CD4-positive, alpha-beta memory T cell (primary cell): ENCODE measurements at regions not wholly inside any gene's neighbourhood (a gene's known extent, or its start where the extent isn't known, plus 50 kb on each side); places are given as distances from the start of the nearest gene placed in this dataset.

Source experiments
- CTCF ChIA-PET: fragments of 350-600 bp; sonication (Branson Sonifier 250); formaldehyde crosslinking; loops from one replicate; lab custom pipeline; 2021; ENCODE audit warnings: inconsistent platforms; ENCODE audit not compliant: partially characterized antibody; lab: Charles Lee
- POLR2A ChIA-PET: fragments of 350-600 bp; sonication (Branson Sonifier 250); formaldehyde crosslinking; loops from one replicate; lab custom pipeline; 2021; ENCODE audit not compliant: partially characterized antibody; lab: Charles Lee
- DNase-seq, 5 donors: peaks; one replicate each; pipeline versions ENCODE4 v3.0.0 to v3.0.0-alpha.2; 2020 to 2022; ENCODE audit warnings: mixed read lengths in 1 of 5
- H3K27ac ChIP-seq: one replicate; pipeline ENCODE4 v1.7.0; 2013; ENCODE audit warnings: low read depth, low read length
- H3K27me3 ChIP-seq: 2 replicates; pipeline ENCODE4 v1.7.0; 2013; ENCODE audit warnings: mild to moderate bottlenecking, low read length, moderate library complexity; ENCODE audit not compliant: insufficient read depth
- H3K36me3 ChIP-seq: 2 replicates; pipeline ENCODE4 v1.7.0; 2013; ENCODE audit warnings: mild to moderate bottlenecking, low read length, moderate library complexity; ENCODE audit not compliant: insufficient read depth
- H3K4me1 ChIP-seq: 2 replicates; pipeline ENCODE4 v1.7.0; 2013; ENCODE audit warnings: mild to moderate bottlenecking, low read length, moderate library complexity; ENCODE audit not compliant: insufficient read depth
- H3K4me3 ChIP-seq, 2 donors: one replicate each; pipeline ENCODE4 v1.7.0; 2013; ENCODE audit warnings: low read length in 2 of 2, mild to moderate bottlenecking in 1 of 2
- H3K9me3 ChIP-seq, 2 donors: one replicate each; pipeline ENCODE4 v1.7.0; 2013; ENCODE audit warnings: low read length in 2 of 2, control low read depth in 1 of 2; ENCODE audit not compliant: control insufficient read depth in 1 of 2
- H3K27ac Mint-ChIP-seq, 7 donors: one replicate each; pipeline ENCODE4 v1.8.0; 2020 to 2021; ENCODE audit warnings: mixed read lengths in 7 of 7, mild to moderate bottlenecking in 6 of 7, inconsistent platforms in 3 of 7, moderate library complexity in 3 of 7
- H3K27me3 Mint-ChIP-seq, 2 donors: one replicate each; pipeline ENCODE4 v1.8.0; 2020 to 2021; ENCODE audit warnings: mixed read lengths in 2 of 2
- H3K36me3 Mint-ChIP-seq, 2 donors: one replicate each; pipeline ENCODE4 v1.8.0; 2020 to 2021; ENCODE audit warnings: mixed read lengths in 2 of 2, inconsistent platforms in 1 of 2, mild to moderate bottlenecking in 1 of 2
- H3K4me1 Mint-ChIP-seq, 4 donors: one replicate each; pipeline ENCODE4 v1.8.0; 2020 to 2021; ENCODE audit warnings: mixed read lengths in 4 of 4, mild to moderate bottlenecking in 1 of 4
- H3K4me3 Mint-ChIP-seq, 8 donors: one replicate each; pipeline ENCODE4 v1.8.0; 2020 to 2021; ENCODE audit warnings: mixed read lengths in 8 of 8, mild to moderate bottlenecking in 7 of 8, moderate library complexity in 6 of 8, inconsistent platforms in 3 of 8
- H3K9me3 Mint-ChIP-seq, 8 donors: one replicate each; pipeline ENCODE4 v1.8.0; 2020 to 2021; ENCODE audit warnings: mixed read lengths in 8 of 8, mild to moderate bottlenecking in 5 of 8, inconsistent platforms in 3 of 8, moderate library complexity in 1 of 8
- intact Hi-C: fragments of 100-400 bp; cut with micrococcal nuclease; formaldehyde crosslinking; loops from one replicate; pipeline ENCODE4 v1.15.1; 2023

GRCh38 chr11:130546901-130547694, 98.7 kb downstream of the ADAMTS15 start:
- no peak for DNase-seq
- Histone ChIP-seq H3K4me3 (no peak overlapping the region), H3K9me3 (no peaks in the 10 kb centered on the region), H3K27me3 (no peaks in the 10 kb centered on the region), H3K36me3 (no peaks in the 10 kb centered on the region), H3K27ac (no peak overlapping the region), H3K4me1 (no peaks in the 10 kb centered on the region)
- POLR2A ChIA-PET = no interaction called here
- peaks cover 0 to 5% (median 0%) of the 10 kb centered on the region in 8 donors for H3K9me3 Mint-ChIP-seq
- H3K4me1 Mint-ChIP-seq = no peaks in the 10 kb centered on the region
- H3K27ac Mint-ChIP-seq = no peak overlapping the region
- CTCF ChIA-PET = no interaction called here
- intact Hi-C loops = no loop called here
- H3K36me3 Mint-ChIP-seq = no peaks in the 10 kb centered on the region
- peaks cover 4 to 21% of the 10 kb centered on the region in 2 donors for H3K27me3 Mint-ChIP-seq
- no peak overlapping the region for H3K4me3 Mint-ChIP-seq

- no peak overlapping the region for H3K4me3 ChIP-seq
- no peak overlapping the region for H3K27ac Mint-ChIP-seq
- H3K4me1 Mint-ChIP-seq = no peaks in the 10 kb centered on the region
- intact Hi-C loops = no loop called here
- peaks cover 0 to 5% (median 0%) of the 10 kb centered on the region in 8 donors for H3K9me3 Mint-ChIP-seq
- no peak overlapping the region for H3K4me3 Mint-ChIP-seq
- no peak overlapping the region for H3K27ac ChIP-seq
- H3K36me3 Mint-ChIP-seq = no peaks in the 10 kb centered on the region
- POLR2A ChIA-PET = no interaction called here
- no peak for DNase-seq
- no peaks in the 10 kb centered on the region for H3K36me3 ChIP-seq
- peaks cover 1 to 17% of the 10 kb centered on the region in 2 donors for H3K27me3 Mint-ChIP-seq
- no peaks in the 10 kb centered on the region for H3K4me1 ChIP-seq
- CTCF ChIA-PET = no interaction called here
- H3K9me3 ChIP-seq = no peaks in the 10 kb centered on the region
- H3K27me3 ChIP-seq = no peaks in the 10 kb centered on the region
Observed at GRCh38 chr11:130547761-130548490, 99.5 kb downstream of the ADAMTS15 start.

GRCh38 chr11:130548491-130548833, 100.0 kb downstream of the ADAMTS15 start:
- Histone ChIP-seq H3K27me3 (no peaks in the 10 kb centered on the region), H3K9me3 (no peaks in the 10 kb centered on the region), H3K27ac (no peak overlapping the region), H3K4me3 (no peak overlapping the region), H3K4me1 (no peaks in the 10 kb centered on the region), H3K36me3 (no peaks in the 10 kb centered on the region)
- intact Hi-C loops = no loop called here
- Mint-ChIP-seq H3K36me3 (no peaks in the 10 kb centered on the region), H3K4me3 (no peak overlapping the region), H3K9me3 (peaks cover 0 to 5% (median 0%) of the 10 kb centered on the region in 8 donors), H3K27ac (no peak overlapping the region), H3K4me1 (no peaks in the 10 kb centered on the region), H3K27me3 (peaks cover 1 to 17% of the 10 kb centered on the region in 2 donors)
- DNase-seq = no peak
- ChIA-PET CTCF (no interaction called here), POLR2A (no interaction called here)

DNA sequence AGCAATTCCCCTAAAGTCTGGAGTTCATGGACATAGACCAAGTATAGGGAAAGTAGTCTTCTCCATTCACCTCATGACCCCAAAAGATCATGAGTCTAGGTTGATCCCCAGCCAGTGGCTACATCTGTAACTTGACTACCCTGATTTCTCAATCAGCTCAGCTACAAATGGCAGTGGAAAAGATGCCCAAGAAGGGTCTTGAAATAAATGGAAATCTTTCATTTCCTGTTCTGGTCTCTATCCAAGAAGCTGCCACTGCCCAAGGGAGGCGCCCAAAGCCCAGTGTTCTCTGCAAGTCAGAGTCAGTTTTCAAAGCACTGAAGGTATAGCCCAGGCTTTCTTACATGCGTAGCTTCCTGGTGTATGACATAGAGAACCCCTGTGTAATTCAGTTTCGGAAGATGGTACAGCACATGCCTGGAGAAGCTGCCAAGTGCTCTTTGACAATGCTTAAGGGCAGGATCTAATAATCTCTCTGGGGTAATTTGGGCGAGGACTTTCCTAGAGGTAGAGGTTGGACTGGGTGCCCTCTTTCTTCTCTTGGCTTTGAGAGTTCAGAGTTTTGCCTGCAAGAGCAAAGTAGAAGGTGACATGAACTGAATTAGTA, 101.1 kb downstream of the ADAMTS15 start:
- ChIA-PET CTCF (no interaction called here), POLR2A (no interaction called here)
- no peak overlapping the region for H3K4me3 ChIP-seq
- no peaks in the 10 kb centered on the region for H3K9me3 ChIP-seq
- no peak overlapping the region for H3K27ac Mint-ChIP-seq
- H3K36me3 ChIP-seq = no peaks in the 10 kb centered on the region
- H3K36me3 Mint-ChIP-seq = no peaks in the 10 kb centered on the region
- no peak for DNase-seq
- peaks cover 0 to 3% (median 0%) of the 10 kb centered on the region in 8 donors for H3K9me3 Mint-ChIP-seq
- H3K4me1 Mint-ChIP-seq = no peaks in the 10 kb centered on the region
- H3K27me3 Mint-ChIP-seq = peaks cover 1 to 19% of the 10 kb centered on the region in 2 donors
- no peak overlapping the region for H3K27ac ChIP-seq
- H3K4me3 Mint-ChIP-seq = no peak overlapping the region
- H3K27me3 ChIP-seq = no peaks in the 10 kb centered on the region
- intact Hi-C loops = no loop called here
- no peaks in the 10 kb centered on the region for H3K4me1 ChIP-seq

- no peaks in the 10 kb centered on the region for H3K27me3 ChIP-seq
- no peak overlapping the region for H3K27ac ChIP-seq
- no peaks in the 10 kb centered on the region for H3K4me1 ChIP-seq
- Mint-ChIP-seq H3K4me1 (no peaks in the 10 kb centered on the region), H3K4me3 (no peak overlapping the region), H3K27me3 (peaks cover 2 to 20% of the 10 kb centered on the region in 2 donors), H3K36me3 (no peaks in the 10 kb centered on the region), H3K9me3 (peaks cover 0 to 3% (median 0%) of the 10 kb centered on the region in 8 donors), H3K27ac (no peak overlapping the region)
- no peak overlapping the region for H3K4me3 ChIP-seq
- intact Hi-C loops = no loop called here
- no peaks in the 10 kb centered on the region for H3K36me3 ChIP-seq
- no peak for DNase-seq
- POLR2A ChIA-PET = no interaction called here
- no peaks in the 10 kb centered on the region for H3K9me3 ChIP-seq
- CTCF ChIA-PET = no interaction called here
Observed at GRCh38 chr11:130550150-130550549, 101.7 kb downstream of the ADAMTS15 start.

GRCh38 chr11:130550984-130551383, 102.5 kb downstream of the ADAMTS15 start:
- ChIA-PET CTCF (no interaction called here), POLR2A (no interaction called here)
- no peak overlapping the region for H3K4me3 ChIP-seq
- no peaks in the 10 kb centered on the region for H3K9me3 ChIP-seq
- H3K4me1 Mint-ChIP-seq = no peaks in the 10 kb centered on the region
- peaks cover 3 to 15% of the 10 kb centered on the region in 2 donors for H3K27me3 Mint-ChIP-seq
- no peaks in the 10 kb centered on the region for H3K27me3 ChIP-seq
- no peaks in the 10 kb centered on the region for H3K4me1 ChIP-seq
- no peak overlapping the region for H3K4me3 Mint-ChIP-seq
- H3K36me3 ChIP-seq = no peaks in the 10 kb centered on the region
- intact Hi-C loops = no loop called here
- no peak for DNase-seq
- no peak overlapping the region for H3K27ac ChIP-seq
- H3K27ac Mint-ChIP-seq = no peak overlapping the region
- H3K9me3 Mint-ChIP-seq = peaks cover 0 to 3% (median 0%) of the 10 kb centered on the region in 8 donors
- no peaks in the 10 kb centered on the region for H3K36me3 Mint-ChIP-seq

- ChIA-PET CTCF (no interaction called here), POLR2A (no interaction called here)
- no peak overlapping the region for H3K4me3 Mint-ChIP-seq
- no peaks in the 10 kb centered on the region for H3K36me3 Mint-ChIP-seq
- H3K27ac ChIP-seq = no peak overlapping the region
- no peaks in the 10 kb centered on the region for H3K27me3 ChIP-seq
- no peak overlapping the region for H3K4me3 ChIP-seq
- peaks cover 3 to 16% of the 10 kb centered on the region in 2 donors for H3K27me3 Mint-ChIP-seq
- no peaks in the 10 kb centered on the region for H3K9me3 ChIP-seq
- H3K9me3 Mint-ChIP-seq = peaks cover 0 to 3% (median 0%) of the 10 kb centered on the region in 8 donors
- DNase-seq = no peak
- intact Hi-C loops = no loop called here
- no peaks in the 10 kb centered on the region for H3K4me1 Mint-ChIP-seq
- no peaks in the 10 kb centered on the region for H3K4me1 ChIP-seq
- no peaks in the 10 kb centered on the region for H3K36me3 ChIP-seq
- H3K27ac Mint-ChIP-seq = no peak overlapping the region
Observed at GRCh38 chr11:130551388-130551787, 102.9 kb downstream of the ADAMTS15 start.
